ENCODE measurements at regions not wholly inside any gene's neighbourhood (a gene's known extent, or its start where the extent isn't known, plus 50 kb on each side); places are given as distances from the start of the nearest gene placed in this dataset.

DNA sequence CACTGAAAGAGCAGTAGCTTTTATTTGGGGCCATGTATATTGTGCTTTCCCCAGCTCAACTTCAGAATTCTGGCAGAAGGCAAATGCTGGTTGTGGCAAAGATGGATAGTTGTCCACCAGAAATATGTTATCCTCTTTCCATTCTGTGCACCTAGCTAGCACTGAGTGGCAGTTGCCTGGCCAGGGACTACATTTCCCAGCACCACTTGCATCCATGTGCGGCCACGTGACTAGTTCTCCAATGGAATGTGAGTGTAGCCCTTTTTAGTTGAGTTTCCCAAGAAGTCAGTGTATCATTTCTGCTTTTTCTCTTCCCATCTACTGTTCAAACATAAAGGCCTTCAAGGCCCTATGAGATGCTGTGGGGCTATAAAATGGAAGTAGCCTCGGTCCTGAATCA is 354.0 kb upstream of the CLINT1 start:
- no peaks in the 10 kb centered on the region for H3K36me3 ChIP-seq (ENCODE audit: insufficient read depth, low read length)
- H3K9ac ChIP-seq (ENCODE audit: insufficient read length), result no peak overlapping the region
- no peak overlapping the region for H3K4me3 ChIP-seq
- H3K9me3 ChIP-seq (ENCODE audit: low read depth, low read length), result no peaks in the 10 kb centered on the region
- no peak for DNase-seq (ENCODE audit: low read depth, low spot score)
- no peak for TF ChIP-seq EZH2 (IDR thresholded peaks at IDR 0.05)
- no peak for TF ChIP-seq FOXP2 (optimal IDR thresholded peaks at IDR 0.05; ENCODE audit: control extremely low read depth, extremely low read length, insufficient read depth)
- TF ChIP-seq POLR2AphosphoS5 (IDR thresholded peaks at IDR 0.05; ENCODE audit: borderline replicate concordance, low read depth, low read length), result no peak
- H3K27ac ChIP-seq, result no peak overlapping the region

DNA sequence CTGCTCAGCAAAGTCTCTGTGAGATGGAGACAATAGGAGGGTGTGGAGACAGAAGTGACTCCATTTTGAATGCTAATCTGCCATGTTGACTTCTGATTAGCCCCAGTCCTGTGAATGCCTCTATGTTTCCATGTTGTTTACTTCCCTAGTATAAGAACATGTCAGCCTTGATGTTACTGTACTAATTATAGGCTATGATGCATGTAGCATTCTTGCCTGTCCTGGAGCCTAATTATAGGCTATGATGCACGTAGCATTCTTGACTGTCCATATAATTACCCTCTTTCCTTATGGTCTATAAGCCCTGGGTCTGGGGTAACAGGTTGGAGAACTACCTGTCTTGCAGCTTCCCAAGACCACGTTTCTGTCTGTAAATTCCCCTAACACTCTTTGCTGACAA is 353.3 kb upstream of the CLINT1 start:
- H3K4me3 ChIP-seq, result no peak overlapping the region
- no peak for TF ChIP-seq POLR2AphosphoS5 (IDR thresholded peaks at IDR 0.05; ENCODE audit: borderline replicate concordance, low read depth, low read length)
- TF ChIP-seq EZH2 (IDR thresholded peaks at IDR 0.05), result no peak
- TF ChIP-seq FOXP2 (optimal IDR thresholded peaks at IDR 0.05; ENCODE audit: control extremely low read depth, extremely low read length, insufficient read depth), result no peak
- DNase-seq (ENCODE audit: low read depth, low spot score), result no peak
- no peak overlapping the region for H3K9ac ChIP-seq (ENCODE audit: insufficient read length)
- H3K36me3 ChIP-seq (ENCODE audit: insufficient read depth, low read length), result no peaks in the 10 kb centered on the region
- H3K27ac ChIP-seq, result no peak overlapping the region
- no peaks in the 10 kb centered on the region for H3K9me3 ChIP-seq (ENCODE audit: low read depth, low read length)

DNA sequence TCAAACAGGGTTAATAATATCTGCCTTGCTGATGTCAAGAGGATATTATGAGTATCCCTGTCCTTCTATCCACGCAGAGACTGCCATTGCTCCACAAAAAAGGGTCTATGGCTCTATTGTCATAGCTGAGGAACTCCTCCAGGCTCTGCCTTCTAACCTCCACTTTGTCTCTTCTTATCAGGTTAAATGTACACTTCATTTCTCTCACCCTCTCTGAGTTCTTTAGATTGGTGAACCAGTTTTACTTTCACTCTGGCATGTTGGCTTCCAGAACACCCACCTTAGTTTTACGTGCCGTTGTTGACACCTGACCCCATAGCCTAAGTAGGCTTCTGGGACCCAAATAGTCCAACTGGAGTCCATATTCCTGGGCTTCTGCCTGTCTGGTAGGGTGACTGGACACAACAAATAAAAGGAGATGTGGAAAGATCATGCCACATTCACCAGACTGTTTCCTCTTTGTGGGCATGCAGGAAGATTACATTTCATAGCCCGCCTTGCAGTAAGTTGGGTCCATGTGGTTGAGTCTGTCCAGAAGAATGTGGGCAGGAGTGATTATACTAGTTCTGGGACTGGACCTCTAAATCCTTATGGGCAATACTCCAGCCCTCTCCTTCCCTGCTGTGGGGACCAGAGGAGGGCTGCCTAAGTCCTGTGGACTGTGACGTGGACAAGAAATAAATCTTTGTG is 350.4 kb upstream of the CLINT1 start:
- no peak for DNase-seq (ENCODE audit: low read depth, low spot score)
- Histone ChIP-seq H3K4me3 (no peak overlapping the region), H3K36me3 (ENCODE audit: insufficient read depth, low read length) (no peaks in the 10 kb centered on the region), H3K9ac (ENCODE audit: insufficient read length) (no peak overlapping the region), H3K9me3 (ENCODE audit: low read depth, low read length) (no peaks in the 10 kb centered on the region), H3K27ac (no peak overlapping the region)
- TF ChIP-seq FOXP2 (optimal IDR thresholded peaks at IDR 0.05; ENCODE audit: control extremely low read depth, extremely low read length, insufficient read depth), result no peak
- no peak for TF ChIP-seq POLR2AphosphoS5 (IDR thresholded peaks at IDR 0.05; ENCODE audit: borderline replicate concordance, low read depth, low read length)
- no peak for TF ChIP-seq EZH2 (IDR thresholded peaks at IDR 0.05)

DNA sequence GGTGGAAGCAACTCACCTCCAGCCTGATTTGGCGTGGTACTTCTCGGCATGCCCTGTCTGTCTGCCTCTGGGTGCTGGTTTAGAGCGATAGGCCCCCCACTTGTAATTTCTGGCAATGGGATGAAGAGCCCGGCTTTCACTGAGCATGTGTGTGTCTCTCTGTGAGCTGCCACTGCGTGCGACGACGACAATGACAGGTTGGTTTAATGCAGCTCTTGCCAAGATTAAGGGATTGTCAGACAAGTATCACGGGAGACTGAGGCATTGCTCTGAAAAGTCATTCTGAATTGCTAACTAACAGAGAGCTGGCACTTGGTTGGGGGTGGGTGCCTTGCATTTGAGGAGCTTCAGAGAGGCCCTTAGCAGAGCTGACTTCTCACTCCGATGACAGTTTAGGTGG is 348.8 kb upstream of the CLINT1 start:
- Histone ChIP-seq H3K4me3 (no peak overlapping the region), H3K9ac (ENCODE audit: insufficient read length) (no peak overlapping the region), H3K9me3 (ENCODE audit: low read depth, low read length) (no peaks in the 10 kb centered on the region), H3K27ac (no peak overlapping the region), H3K36me3 (ENCODE audit: insufficient read depth, low read length) (no peaks in the 10 kb centered on the region)
- no peak for TF ChIP-seq EZH2 (IDR thresholded peaks at IDR 0.05)
- no peak for TF ChIP-seq FOXP2 (optimal IDR thresholded peaks at IDR 0.05; ENCODE audit: control extremely low read depth, extremely low read length, insufficient read depth)
- no peak for TF ChIP-seq POLR2AphosphoS5 (IDR thresholded peaks at IDR 0.05; ENCODE audit: borderline replicate concordance, low read depth, low read length)
- no peak for DNase-seq (ENCODE audit: low read depth, low spot score)

DNA sequence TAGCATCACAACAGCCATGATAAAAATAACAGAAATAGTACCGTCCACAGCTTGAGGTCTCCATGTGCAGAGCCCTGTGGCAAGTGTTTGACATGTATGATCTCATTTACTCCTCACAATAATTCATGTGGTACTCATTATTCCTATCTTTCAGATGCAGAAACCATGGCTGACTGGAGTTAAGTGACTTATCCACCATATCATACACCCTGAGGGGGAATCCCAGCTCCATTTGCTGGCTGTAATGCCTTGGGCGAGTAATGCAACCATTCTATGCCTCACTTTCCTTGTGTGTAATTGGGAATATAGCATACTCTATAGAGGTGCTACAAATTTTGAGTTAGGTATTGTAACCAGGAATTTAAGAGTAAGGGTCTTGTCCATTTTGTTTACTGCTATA is 347.0 kb upstream of the CLINT1 start:
- Histone ChIP-seq H3K4me3 (no peak overlapping the region), H3K9me3 (ENCODE audit: low read depth, low read length) (no peaks in the 10 kb centered on the region), H3K36me3 (ENCODE audit: insufficient read depth, low read length) (no peaks in the 10 kb centered on the region), H3K9ac (ENCODE audit: insufficient read length) (no peak overlapping the region), H3K27ac (no peak overlapping the region)
- TF ChIP-seq FOXP2 (optimal IDR thresholded peaks at IDR 0.05; ENCODE audit: control extremely low read depth, extremely low read length, insufficient read depth) (no peak), POLR2AphosphoS5 (IDR thresholded peaks at IDR 0.05; ENCODE audit: borderline replicate concordance, low read depth, low read length) (no peak), EZH2 (IDR thresholded peaks at IDR 0.05) (no peak)
- DNase-seq (ENCODE audit: low read depth, low spot score), result no peak

DNA sequence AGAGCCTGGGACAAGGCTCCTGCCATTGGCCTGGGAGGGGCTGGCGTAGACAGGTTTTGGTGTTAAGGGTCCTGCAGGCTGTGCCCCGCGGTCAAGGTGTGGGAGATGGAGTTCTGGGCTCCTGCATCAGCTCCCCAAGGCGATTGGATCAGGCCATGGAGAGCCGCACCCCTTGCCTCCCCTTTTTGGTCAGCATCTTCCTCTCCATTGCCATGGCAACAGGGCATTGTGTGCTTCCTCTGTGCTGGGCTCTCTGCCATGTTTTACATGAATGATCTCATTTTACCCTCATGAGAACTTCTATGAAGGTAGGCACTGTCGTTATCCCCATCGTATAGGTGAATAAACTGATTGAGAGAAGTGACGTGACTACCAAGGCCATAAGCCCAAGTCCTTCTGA is 344.3 kb upstream of the CLINT1 start:
- Histone ChIP-seq H3K9ac (ENCODE audit: insufficient read length) (no peak overlapping the region), H3K27ac (no peak overlapping the region), H3K9me3 (ENCODE audit: low read depth, low read length) (no peaks in the 10 kb centered on the region), H3K36me3 (ENCODE audit: insufficient read depth, low read length) (no peaks in the 10 kb centered on the region), H3K4me3 (no peak overlapping the region)
- DNase-seq (ENCODE audit: low read depth, low spot score), result no peak
- TF ChIP-seq POLR2AphosphoS5 (IDR thresholded peaks at IDR 0.05; ENCODE audit: borderline replicate concordance, low read depth, low read length) (no peak), FOXP2 (optimal IDR thresholded peaks at IDR 0.05; ENCODE audit: control extremely low read depth, extremely low read length, insufficient read depth) (no peak), EZH2 (IDR thresholded peaks at IDR 0.05) (no peak)

DNA sequence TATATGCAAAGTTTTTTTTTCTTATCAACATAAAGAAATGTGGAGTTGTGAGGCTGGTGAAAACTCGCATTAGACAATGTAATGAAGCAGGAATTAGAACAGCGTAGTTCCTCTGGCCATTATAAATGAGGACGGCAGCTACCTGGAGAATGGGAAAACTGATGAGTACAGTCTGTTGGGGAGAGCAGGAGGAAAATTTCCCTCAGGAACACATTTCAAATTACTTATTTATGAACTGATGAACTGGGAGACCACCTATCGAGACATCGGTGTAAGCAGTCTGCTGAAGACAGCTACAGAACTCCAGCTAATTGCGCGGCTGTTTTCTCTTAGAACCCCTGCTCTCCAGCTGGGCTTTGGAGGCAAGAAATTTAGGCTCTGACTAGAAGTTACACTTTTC is 343.9 kb upstream of the CLINT1 start:
- DNase-seq (ENCODE audit: low read depth, low spot score), result no peak
- Histone ChIP-seq H3K36me3 (ENCODE audit: insufficient read depth, low read length) (no peaks in the 10 kb centered on the region), H3K4me3 (no peak overlapping the region), H3K9me3 (ENCODE audit: low read depth, low read length) (no peaks in the 10 kb centered on the region), H3K9ac (ENCODE audit: insufficient read length) (no peak overlapping the region), H3K27ac (no peak overlapping the region)
- no peak for TF ChIP-seq EZH2 (IDR thresholded peaks at IDR 0.05)
- no peak for TF ChIP-seq POLR2AphosphoS5 (IDR thresholded peaks at IDR 0.05; ENCODE audit: borderline replicate concordance, low read depth, low read length)

DNA sequence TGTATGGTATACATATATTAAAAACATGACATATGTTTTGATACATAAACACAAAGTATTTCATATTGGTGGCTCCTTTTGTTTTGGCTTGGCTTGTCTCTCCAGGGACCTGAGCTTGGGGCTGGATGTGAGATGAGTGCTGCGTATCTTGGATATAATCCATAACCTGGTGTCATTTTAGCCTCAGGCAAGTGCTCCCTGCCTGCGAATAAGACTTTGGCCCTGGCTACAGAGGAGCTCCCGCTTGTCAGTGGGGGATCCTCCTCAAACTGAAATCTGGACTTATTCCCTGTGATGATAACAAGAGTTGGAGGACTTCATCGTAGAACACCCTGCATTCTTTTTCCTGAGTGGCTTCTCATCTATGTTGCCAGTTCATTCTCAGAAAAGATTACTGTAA is 341.7 kb upstream of the CLINT1 start:
- Histone ChIP-seq H3K4me3 (no peak overlapping the region), H3K27ac (no peak overlapping the region), H3K9me3 (ENCODE audit: low read depth, low read length) (no peaks in the 10 kb centered on the region), H3K9ac (ENCODE audit: insufficient read length) (no peak overlapping the region), H3K36me3 (ENCODE audit: insufficient read depth, low read length) (no peaks in the 10 kb centered on the region)
- no peak for DNase-seq (ENCODE audit: low read depth, low spot score)
- TF ChIP-seq FOXP2 (optimal IDR thresholded peaks at IDR 0.05; ENCODE audit: control extremely low read depth, extremely low read length, insufficient read depth) (no peak), EZH2 (IDR thresholded peaks at IDR 0.05) (no peak), POLR2AphosphoS5 (IDR thresholded peaks at IDR 0.05; ENCODE audit: borderline replicate concordance, low read depth, low read length) (no peak)

DNA sequence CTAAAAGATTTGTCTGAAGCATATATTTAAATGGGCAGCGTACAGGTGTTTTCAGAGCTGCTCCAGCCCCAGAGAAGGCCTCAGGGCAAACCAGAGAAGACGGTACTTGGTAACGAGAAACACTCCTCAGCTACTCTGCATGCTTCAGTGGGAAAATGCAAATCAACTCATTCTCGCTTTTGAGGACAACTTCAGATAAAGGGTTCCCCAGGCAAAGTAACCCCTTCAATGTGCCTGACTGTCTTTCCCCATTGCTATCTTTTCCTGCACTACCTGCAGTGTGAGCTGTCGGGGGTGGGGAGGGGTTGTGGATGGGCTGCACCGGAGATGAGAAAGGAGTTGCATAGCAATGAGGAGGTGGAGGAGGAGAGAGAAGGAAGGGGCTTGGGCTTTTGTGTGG is 339.7 kb upstream of the CLINT1 start:
- no peaks in the 10 kb centered on the region for H3K9me3 ChIP-seq (ENCODE audit: low read depth, low read length)
- H3K4me3 ChIP-seq, result no peak overlapping the region
- TF ChIP-seq POLR2AphosphoS5 (IDR thresholded peaks at IDR 0.05; ENCODE audit: borderline replicate concordance, low read depth, low read length), result no peak
- no peak for TF ChIP-seq FOXP2 (optimal IDR thresholded peaks at IDR 0.05; ENCODE audit: control extremely low read depth, extremely low read length, insufficient read depth)
- TF ChIP-seq EZH2 (IDR thresholded peaks at IDR 0.05), result no peak
- no peak overlapping the region for H3K27ac ChIP-seq
- H3K36me3 ChIP-seq (ENCODE audit: insufficient read depth, low read length), result no peaks in the 10 kb centered on the region
- H3K9ac ChIP-seq (ENCODE audit: insufficient read length), result no peak overlapping the region
- no peak for DNase-seq (ENCODE audit: low read depth, low spot score)

Data from SK-N-MC (cell line).